GM18867 (cell line): ENCODE measurements at regions not wholly inside any gene's neighbourhood (a gene's known extent, or its start where the extent isn't known, plus 50 kb on each side); places are given as distances from the start of the nearest gene placed in this dataset.

Experiments used
- ATAC-seq: cut with Tn5 transposase; IDR thresholded peaks from one replicate; pipeline ENCODE4 v1.9.1; 2021; ENCODE audit warnings: mild to moderate bottlenecking, moderate library complexity; ENCODE audit not compliant: unreplicated experiment

DNA sequence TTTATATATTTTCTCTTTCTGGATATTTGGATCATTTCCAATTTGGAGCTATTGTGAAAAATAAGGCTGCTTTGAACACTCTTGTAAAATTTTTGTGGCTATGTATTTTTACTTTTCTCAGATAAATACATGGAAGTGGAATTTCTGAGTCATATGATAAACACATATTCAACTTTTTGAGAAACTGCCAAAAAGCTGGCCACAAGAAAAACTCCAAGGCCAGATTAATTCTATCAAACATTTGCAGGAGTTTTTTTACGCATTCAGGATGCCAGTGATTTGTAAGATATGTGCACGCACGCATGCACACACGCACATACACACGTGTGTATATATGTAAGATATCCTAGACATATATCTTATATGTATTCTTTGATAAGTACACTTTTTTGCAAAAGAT is 477.5 kb upstream of the SPHKAP start:
- ATAC-seq, result no peak

DNA sequence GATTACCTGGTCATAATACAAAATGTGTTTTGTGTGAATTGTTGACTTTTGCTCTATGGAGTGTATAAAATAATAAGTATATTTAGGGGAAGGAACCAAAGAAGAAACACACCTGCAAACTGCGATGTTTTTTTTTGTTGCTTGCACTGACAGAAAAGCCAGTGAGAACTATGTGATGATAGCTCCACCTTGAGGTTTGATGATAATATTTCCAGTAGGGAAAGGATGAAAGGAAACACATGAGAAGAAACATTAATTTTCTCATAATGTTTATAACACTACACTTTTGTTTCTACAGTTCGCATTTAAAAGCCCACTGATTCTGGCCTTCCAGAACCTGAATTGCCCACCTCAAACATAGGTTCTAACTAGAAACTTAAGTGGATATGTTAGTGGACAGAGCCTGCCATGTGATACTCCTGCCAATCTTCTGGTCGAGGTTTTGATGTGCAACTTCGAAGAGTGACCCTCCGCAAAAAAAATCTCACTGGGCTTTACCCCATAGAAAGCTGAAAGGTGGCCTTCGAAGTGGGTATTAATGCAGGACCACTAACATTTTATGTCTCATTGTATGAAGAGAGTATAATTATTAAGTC is 476.4 kb upstream of the SPHKAP start:
- peak; percentile 76 for ATAC-seq

DNA sequence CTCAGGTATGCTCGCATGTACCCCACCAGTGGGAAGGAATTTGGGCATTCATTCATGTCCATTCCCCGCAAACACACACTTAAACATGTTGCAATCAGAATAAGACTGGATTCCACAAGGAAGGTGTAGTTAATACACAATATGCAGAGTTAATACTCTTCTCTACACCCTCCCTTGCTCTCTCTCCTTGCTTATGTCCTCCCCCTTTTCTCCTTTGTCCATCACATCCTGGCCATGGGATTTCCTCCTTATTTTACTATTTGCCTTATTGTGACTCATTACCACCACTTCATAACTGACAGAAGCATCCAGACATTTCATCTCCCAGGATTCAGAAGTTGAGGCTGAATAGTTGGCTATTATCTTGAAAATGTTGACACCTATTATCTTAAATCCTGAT is 473.8 kb upstream of the SPHKAP start:
- no peak for ATAC-seq

DNA sequence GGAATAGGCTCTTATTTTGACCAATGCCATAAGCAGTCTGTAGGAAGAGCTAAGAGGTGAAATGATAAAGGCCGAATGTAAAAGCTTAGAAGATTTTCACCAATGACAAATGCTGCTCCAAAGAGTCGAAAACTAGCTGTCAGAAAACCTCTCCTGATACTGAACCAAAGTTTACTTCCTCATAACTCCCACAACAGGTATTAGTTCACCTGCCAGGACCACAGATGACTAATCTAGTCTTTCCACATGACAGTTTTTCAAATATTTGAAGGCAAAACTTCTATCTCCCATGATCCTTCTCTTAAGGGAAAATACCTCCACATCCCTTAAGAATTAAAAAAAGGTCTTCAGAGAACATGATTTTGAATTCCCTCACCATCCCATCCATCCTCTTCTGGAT is 473.2 kb upstream of the SPHKAP start:
- ATAC-seq, result no peak

DNA sequence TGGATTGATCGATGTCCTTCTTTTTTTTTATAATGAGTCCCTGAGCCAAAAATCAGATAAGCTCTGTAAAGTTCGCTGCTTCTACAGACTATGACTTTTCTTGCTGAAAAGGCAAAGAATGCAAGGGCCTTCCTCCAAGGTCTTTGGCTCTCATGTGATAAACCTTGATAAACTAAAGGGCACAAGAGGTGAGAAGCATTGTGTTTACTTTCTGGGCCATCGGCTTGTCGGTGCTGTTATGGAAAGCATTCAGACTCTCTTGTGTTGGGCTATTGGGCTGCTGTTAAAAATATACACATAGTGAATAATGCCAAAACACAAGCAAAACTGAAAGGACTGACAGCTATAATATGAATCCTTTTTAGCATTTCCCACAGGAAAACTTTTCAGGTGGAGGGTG is 472.4 kb upstream of the SPHKAP start:
- ATAC-seq, result no peak

DNA sequence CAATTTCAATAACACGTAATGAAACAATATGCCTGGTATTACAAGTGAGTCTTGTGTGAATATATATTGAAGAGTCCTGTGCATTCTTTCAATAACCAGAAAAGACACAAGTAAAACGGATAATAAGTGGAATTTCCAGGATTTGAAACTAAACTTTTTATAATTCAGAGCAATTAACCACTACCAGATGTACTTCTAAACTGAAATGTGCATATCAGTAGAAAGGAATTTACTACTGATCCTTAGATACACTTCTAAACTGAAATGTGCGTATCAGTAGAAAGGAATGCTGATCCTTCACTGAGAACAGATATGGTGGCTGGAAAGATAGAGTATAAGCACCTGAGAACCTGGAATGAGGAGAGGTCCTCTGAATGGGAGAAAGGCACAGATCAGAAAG is 470.9 kb upstream of the SPHKAP start:
- no peak for ATAC-seq

DNA sequence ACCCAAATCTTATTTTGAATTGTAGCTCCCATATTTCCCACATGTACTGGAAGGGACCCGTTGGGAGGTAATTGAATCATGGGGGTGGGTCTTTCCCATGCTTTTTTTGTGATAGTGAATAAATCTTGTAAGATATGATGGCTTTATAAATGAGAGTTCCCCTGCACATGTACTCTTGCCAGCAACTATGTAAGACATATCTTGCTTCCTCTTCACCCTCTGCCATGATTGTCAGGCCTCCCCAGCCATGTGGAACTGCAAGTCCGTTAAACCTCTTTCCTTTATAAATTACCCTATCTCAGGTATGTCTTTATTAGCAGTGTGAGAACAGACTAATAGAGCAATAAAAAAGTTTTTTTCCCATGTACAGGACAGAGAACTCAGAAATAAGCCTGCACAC is 468.4 kb upstream of the SPHKAP start:
- no peak for ATAC-seq

DNA sequence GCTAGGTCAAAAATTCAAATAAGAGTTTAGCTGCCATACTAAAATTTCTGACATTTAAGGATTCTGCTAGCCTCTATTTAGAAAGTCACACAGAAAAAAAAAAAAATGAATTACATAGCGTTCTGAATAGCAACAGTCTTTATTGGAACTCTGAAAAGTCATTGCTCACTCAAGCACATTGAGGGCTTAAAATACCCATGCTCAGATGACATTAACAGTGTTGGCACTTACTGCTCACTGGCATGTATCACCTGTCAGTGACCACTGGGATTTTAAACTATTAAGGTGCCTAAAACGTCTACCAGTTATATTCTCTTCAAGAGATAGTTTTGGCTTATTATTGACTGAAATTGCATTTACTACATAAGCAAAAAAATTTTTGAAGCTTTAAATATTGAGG is 468.0 kb upstream of the SPHKAP start:
- ATAC-seq, result no peak

DNA sequence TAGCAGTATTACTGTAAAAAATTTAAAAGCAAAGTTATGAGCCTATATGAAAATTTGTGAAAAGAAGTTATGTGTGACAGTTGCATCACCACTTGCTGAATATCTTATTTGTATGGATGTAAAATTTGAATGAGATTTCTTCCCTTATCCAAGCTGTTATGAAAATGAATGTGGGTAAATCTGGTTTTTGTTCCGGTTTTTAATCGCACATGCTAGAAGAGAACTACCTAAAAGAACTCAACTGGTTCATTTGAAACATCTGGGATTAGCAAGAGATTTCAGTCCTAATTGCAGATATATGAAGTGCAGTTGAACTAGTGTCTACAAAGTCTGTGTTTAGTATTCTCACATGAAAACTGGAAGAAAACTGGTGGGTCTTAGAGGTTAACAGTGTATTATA is 467.1 kb upstream of the SPHKAP start:
- no peak for ATAC-seq

DNA sequence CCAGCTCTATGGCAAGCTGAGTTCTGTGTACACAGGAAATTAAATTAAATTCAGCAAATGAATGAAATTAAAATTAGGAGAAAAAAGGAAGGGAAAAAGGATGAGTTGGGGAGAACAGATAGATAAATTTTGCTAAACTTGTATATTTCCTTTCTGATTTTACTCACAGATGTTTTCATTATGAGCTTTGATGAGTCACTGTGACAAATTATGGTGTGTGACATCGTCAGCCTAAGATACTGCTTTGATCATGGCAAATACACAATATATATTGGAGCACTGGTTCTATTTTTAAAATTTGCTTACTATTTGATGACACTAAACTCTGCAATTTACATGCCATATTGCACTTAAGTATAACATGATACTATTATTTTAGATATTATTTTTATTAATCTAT is 464.6 kb upstream of the SPHKAP start:
- no peak for ATAC-seq

DNA sequence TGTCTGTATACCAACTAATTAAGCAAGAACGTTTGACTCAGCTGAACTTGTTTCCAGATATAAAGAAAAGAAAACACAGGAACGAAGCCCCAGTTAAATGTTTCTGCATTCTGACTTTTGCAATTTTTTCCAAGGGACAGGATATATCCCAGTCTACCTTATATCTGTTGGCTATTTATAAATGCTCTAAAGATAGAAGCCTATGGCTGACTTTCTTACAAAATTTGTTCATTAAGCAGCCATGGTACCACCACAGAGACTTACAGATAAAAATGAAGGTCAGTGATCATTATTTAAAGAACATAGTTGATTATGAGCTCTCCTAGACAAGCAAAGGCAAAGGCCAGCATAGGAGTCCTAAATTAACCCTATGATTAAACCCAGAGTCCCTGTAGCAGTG is 462.7 kb upstream of the SPHKAP start:
- ATAC-seq, result no peak

DNA sequence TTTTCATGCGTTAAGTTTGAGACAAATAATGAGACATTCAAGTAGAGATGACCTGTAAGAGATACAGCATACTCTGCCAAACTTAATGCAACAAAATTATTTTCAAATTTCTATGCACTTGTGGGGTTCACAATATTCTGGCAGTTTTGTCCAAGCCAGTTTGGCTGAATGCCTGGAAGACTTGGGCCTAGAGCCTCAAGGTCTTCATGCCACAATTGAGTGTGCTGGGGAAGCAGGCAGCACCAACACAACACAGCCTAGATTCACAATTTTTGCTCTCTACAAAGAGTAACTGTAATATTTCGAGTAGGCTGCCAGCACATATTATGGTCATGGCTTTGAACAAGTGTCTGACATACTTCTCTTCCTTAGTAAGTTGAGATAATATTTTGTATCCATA is 461.4 kb upstream of the SPHKAP start:
- no peak for ATAC-seq

DNA sequence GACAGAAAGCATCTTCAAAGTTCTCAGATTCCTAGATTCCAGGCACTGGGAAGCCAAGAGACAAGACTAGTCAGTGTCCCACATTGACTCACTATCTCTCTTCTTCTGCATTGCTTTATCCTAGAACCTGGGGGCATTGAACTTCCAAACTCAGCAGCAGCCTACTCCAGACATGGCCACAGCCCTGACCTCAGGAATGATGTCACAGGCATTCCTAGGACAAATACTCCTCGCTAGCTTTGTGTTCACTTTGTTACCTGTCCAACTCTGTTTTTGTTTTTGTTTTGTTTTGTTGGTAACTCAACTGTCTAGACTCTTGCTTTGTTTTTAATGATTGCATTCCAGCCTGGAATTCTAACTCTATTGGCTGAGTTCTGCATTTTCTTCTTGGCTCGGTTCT is 449.3 kb upstream of the SPHKAP start:
- ATAC-seq, result no peak

DNA sequence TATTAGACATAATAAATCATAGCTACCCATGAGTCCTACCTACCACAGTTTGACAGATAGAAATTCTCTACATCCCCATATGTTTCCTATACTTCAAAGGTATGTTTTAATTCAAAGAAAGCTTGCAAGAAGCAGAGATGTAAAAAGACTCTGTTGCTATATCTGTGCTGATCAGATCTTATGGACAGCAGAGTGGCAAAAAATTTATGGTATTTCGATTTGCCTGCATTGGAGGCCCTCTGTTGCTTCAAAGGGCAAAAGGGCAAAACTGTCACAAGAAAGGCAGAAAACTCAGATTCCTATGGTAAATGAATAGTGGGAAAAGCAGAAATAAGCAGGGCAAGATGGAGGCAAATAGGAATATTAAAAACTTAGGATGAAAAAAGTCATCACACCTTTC is 447.8 kb upstream of the SPHKAP start:
- no peak for ATAC-seq

DNA sequence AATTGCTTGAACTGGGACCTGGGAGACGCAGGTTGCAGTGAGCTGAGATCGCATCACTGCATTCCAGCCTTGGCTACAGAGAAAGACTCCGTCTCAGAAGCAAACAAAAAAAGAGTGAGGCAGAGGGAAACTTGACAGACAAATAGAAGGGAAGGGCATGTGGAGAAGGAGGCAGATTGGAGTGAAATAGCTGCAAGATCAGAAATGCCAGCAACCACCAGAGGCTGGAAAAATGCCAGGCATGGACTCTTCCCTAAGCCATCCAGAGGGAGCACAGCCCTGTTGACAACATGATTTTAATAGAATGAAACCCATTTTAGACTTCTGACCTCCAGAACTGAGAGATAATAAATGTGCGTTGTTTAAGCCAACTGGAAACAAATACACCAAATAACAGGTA is 447.2 kb upstream of the SPHKAP start:
- no peak for ATAC-seq

DNA sequence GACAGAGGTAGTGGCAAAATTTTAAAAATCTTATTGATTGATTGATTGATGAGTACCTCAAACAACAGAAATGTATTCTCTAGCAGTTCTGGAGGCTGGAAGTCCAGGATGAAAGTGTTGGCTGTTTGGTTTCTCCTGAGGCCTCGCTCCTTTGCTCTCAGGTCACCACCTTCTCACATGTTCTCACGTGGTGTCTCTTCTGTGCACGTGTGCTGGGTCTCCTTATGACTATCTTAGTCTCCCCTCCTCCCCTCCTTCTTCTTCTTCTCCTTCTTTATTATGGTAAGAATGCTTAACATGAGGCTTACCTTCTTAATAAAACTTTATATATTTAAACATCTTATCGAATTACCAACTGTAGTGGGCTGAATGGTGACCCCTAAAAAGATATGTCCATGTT is 446.0 kb upstream of the SPHKAP start:
- no peak for ATAC-seq

DNA sequence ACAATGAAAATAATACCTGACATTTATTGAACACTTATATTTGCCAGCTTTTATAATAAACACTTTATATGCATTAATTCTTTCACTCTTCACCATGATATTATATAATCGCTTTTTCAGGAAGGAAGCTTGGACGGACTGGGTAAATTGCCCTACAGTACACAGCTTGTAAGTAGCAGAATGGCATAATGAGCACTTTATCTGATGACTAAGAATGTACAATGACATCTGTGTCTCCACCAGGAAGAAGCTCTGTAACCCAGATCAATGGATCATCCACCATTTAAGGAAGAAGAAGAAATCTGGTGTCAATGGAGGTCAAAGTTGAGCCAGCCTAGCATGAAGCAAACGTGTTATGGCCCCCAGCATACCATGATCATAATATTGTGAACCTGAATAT is 444.0 kb upstream of the SPHKAP start:
- no peak for ATAC-seq

DNA sequence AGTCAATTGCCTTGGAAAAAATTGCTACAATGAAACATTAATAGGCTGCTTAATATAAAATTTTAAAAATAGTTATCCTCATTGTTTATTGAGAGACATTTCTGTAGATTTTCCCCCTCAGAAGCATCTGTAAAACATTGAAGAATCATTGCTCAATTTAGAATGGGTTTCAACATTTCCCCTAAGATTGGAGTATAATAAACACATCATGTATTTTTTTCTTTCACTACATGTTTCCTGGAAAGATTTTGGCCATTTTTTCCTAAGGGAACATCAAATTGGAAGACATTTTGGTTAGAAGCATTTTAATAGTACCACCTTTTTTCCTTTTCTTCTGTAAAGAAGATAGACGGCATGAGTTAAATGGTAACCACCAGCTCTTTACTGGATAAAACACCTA is 443.2 kb upstream of the SPHKAP start:
- ATAC-seq, result no peak

DNA sequence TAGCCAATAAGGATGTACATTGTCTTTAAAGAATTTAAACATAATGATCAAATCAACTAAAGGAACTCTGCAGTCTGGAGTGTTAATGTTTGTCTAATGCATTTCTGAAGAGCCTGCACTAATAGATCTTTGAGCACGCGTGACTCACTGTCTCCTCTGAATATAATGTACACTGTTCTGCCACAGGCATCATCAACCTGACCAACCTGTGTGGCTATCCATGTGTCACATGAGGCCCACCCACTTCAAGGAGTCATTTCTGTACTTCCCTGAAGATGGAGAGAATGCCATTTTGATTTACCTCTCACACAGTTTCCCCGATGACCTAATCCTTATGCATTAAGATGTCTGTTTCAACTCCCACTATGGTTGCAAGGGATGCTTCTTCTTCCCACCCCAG is 434.0 kb upstream of the SPHKAP start:
- no peak for ATAC-seq

DNA sequence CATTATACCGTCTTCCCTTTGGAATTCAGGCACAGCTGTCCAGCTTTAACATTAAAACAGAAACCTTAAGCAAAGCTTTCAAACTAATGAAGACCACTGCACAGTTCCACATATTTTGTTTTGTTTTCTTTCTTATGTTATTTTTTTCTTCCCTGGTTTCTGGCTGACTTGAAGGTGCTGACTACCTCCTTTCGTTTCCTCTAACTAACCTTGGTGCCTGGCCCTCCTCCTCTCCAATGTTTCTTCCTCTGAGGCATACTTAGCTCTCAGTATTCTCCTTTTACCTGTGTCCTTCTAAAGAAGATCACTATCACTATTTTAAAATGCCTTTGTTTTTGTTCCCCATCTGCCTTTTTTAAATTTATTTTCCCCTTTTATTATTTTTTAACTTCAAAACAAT is 433.3 kb upstream of the SPHKAP start:
- no peak for ATAC-seq

DNA sequence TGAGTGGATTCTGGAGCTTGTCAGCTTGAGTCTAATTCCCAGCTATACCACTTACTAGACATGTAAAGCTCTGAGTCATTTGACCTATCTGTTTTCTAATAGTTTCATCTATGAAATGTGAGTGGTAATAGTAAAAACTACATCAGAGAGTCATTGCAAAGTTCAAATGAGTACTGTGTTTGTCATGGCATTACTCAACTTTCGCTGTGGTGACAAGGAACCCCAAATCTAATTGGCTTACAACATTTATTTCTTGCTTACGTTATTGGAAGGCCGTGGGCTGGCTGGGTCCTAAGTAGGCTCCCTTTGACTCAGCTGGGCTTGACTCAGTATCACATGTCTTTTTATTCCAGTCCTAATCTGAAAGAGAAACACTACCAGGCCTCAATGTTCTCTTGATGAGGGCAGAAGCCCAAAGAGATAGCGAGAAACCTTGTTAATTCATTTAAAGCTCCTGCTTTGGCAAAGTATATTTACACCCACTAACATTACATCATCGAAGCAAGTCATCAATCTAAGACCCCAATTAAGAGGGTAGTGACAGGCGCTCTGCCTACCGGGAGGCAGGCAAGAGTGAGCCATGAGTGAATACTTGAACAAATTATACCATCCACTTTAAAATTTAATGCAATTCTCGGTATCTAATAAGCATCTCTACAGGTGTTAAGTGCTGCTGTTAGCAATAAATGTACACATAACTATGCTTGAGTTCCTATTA is 431.8 kb upstream of the SPHKAP start:
- ATAC-seq, result peak; percentile 82

DNA sequence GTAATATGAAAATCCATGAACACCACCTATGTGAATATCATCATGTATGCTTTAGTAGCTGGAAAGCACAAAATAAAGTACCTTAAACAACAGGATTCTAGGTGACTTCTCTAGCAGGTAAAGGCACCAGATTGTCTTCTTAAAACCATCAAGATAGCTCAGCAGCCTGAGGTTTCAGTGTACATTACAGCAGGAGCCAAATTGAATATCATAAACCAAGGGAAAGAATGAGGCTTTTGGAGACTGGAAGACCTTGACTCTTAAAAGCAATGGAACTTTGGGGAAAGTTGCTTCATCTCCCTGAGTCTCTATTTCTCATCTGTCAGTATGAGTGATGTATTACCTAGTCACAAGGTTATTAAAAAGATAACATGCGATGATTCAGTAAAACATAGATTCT is 429.7 kb upstream of the SPHKAP start:
- no peak for ATAC-seq

DNA sequence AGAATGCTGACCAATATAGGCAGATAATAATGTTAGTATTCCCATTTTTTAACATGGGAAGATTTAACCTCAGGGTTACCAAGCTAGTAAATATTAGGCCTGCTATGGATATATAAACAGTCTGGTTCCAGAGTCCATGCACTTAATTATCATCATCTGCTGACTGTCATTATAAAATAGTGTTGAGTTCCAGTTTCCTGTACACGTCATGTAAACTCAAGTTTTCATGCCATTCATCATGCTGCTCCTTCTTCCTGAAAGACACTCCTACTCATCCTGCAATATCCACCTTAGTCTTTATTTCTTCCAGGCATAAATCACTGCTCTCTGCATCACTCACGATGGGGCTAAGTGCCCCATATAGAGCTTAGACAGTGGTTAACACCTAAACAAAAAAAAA is 420.8 kb upstream of the SPHKAP start:
- ATAC-seq, result no peak
